Tibial nerve (tissue), 3 donors: ENCODE measurements at regions not wholly inside any gene's neighbourhood (a gene's known extent, or its start where the extent isn't known, plus 50 kb on each side); places are given as distances from the start of the nearest gene placed in this dataset.

Experiments
- EP300 ChIP-seq, 2 donors: sonication (generic); formaldehyde crosslinking; IDR thresholded peaks; one replicate each; pipeline ENCODE4 v1.6.1; 2017; ENCODE audit warnings: antibody characterized with exemption in 2 of 2, mild to moderate bottlenecking in 1 of 2
- POLR2A ChIP-seq, 2 donors: fragments of 450-650 bp; IDR thresholded peaks; one replicate each; pipeline ENCODE4 v1.6.1; 2017; ENCODE audit warnings: antibody characterized with exemption in 2 of 2, mild to moderate bottlenecking in 2 of 2, moderate library complexity in 2 of 2

DNA sequence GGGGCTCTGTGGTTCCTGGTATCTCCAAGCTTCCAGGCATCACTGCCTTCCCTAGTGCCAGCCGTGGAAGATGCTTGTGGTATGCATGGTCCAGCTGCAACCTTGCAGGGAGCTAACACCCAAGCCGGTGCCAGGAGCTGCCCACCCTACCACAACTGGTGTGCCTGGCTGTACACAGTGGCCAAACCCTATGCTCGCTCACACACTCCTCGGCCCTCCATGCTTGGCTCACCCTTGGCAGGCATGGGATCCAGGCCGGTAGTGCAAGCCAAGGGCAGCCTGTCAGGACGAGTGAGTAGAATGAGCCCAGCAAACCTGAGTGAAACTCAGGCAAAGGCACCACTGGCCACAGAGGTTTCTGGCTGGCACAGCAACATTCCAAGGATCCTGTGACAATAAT lies 1676.0 kb downstream of the SLITRK1 start:
- TF ChIP-seq EP300 (IDR thresholded peaks at IDR 0.05) (no peak), POLR2A (IDR thresholded peaks at IDR 0.05) (no peak)
